Chondrocyte (in vitro differentiated cells): ENCODE measurements at regions not wholly inside any gene's neighbourhood (a gene's known extent, or its start where the extent isn't known, plus 50 kb on each side); places are given as distances from the start of the nearest gene placed in this dataset.

Experiments
- DNase-seq: peaks from one replicate; pipeline ENCODE4 v3.0.0; 2021; ENCODE audit warnings: mixed read lengths, low spot score
- H3K27ac Mint-ChIP-seq: one replicate; pipeline ENCODE4 v1.8.0; 2021; ENCODE audit warnings: mild to moderate bottlenecking, moderate library complexity, mixed read lengths; ENCODE audit not compliant: unreplicated experiment
- H3K27me3 Mint-ChIP-seq: 2 replicates; pipeline ENCODE4 v1.8.0; 2021; ENCODE audit warnings: low read depth, mixed read lengths
- H3K36me3 Mint-ChIP-seq: 2 replicates; pipeline ENCODE4 v1.8.0; 2021; ENCODE audit warnings: low read depth, mixed read lengths
- H3K4me1 Mint-ChIP-seq: 2 replicates; pipeline ENCODE4 v1.8.0; 2021; ENCODE audit warnings: low read depth, mild to moderate bottlenecking, mixed read lengths
- H3K4me3 Mint-ChIP-seq: one replicate; pipeline ENCODE4 v1.8.0; 2021; ENCODE audit warnings: mild to moderate bottlenecking, moderate library complexity, mixed read lengths; ENCODE audit not compliant: unreplicated experiment
- H3K9me3 Mint-ChIP-seq: 2 replicates; pipeline ENCODE4 v1.8.0; 2021; ENCODE audit warnings: low read depth, mixed read lengths
- CTCF ChIP-seq: fragments of 200-600 bp; sonication (generic); IDR thresholded peaks from 2 replicates; pipeline ENCODE4 v1.5.0; 2021; ENCODE audit warnings: antibody characterized with exemption, mild to moderate bottlenecking, moderate library complexity

GRCh38 chr10:2137549-2138174 is 400.3 kb upstream of the ADARB2 start:
- no peak overlapping the region for H3K4me3 Mint-ChIP-seq
- peaks cover under 1% of the 10 kb centered on the region for H3K9me3 Mint-ChIP-seq
- no peaks in the 10 kb centered on the region for H3K36me3 Mint-ChIP-seq
- H3K4me1 Mint-ChIP-seq, result peaks cover 5% of the 10 kb centered on the region
- H3K27me3 Mint-ChIP-seq, result no peaks in the 10 kb centered on the region
- no peak overlapping the region for H3K27ac Mint-ChIP-seq
- TF ChIP-seq CTCF, result peak; percentile 75
- DNase-seq, result no peak

GRCh38 chr10:2130705-2131305 is 393.5 kb upstream of the ADARB2 start:
- no peaks in the 10 kb centered on the region for H3K36me3 Mint-ChIP-seq
- H3K9me3 Mint-ChIP-seq, result peaks cover 3% of the 10 kb centered on the region
- no peak for DNase-seq
- no peaks in the 10 kb centered on the region for H3K27me3 Mint-ChIP-seq
- H3K4me3 Mint-ChIP-seq, result no peak overlapping the region
- TF ChIP-seq CTCF, result no peak
- no peaks in the 10 kb centered on the region for H3K4me1 Mint-ChIP-seq
- H3K27ac Mint-ChIP-seq, result no peak overlapping the region

GRCh38 chr10:2128991-2129390 is 391.7 kb upstream of the ADARB2 start:
- H3K36me3 Mint-ChIP-seq, result no peaks in the 10 kb centered on the region
- DNase-seq, result no peak
- no peak overlapping the region for H3K27ac Mint-ChIP-seq
- H3K4me3 Mint-ChIP-seq, result no peak overlapping the region
- no peaks in the 10 kb centered on the region for H3K4me1 Mint-ChIP-seq
- no peaks in the 10 kb centered on the region for H3K27me3 Mint-ChIP-seq
- no peak for TF ChIP-seq CTCF
- H3K9me3 Mint-ChIP-seq, result peaks cover 3% of the 10 kb centered on the region

GRCh38 chr10:2124135-2124534 is 386.8 kb upstream of the ADARB2 start:
- Mint-ChIP-seq H3K4me1 (peaks cover 32% of the 10 kb centered on the region), H3K9me3 (no peaks in the 10 kb centered on the region)

More at GRCh38 chr10:2124135-2124534, 386.8 kb upstream of the ADARB2 start:
- Mint-ChIP-seq H3K27me3 (no peaks in the 10 kb centered on the region), H3K36me3 (no peaks in the 10 kb centered on the region), H3K4me3 (no peak overlapping the region), H3K27ac (no peak overlapping the region)
- no peak for DNase-seq
- TF ChIP-seq CTCF, result no peak
